ENCODE measurements at regions not wholly inside any gene's neighbourhood (a gene's known extent, or its start where the extent isn't known, plus 50 kb on each side); places are given as distances from the start of the nearest gene placed in this dataset.

GRCh38 chr12:65574867-65575266, 249.4 kb upstream of the HMGA2 start:
- TF ChIP-seq EZH2phosphoT487 (IDR thresholded peaks at IDR 0.05; ENCODE audit: low read length) (no peak), EZH2 (optimal IDR thresholded peaks at IDR 0.05; ENCODE audit: low read depth, low read length) (no peak)

Data from MM.1S (cell line).